Mesothelial cell of epicardium (in vitro differentiated cells): ENCODE measurements at regions not wholly inside any gene's neighbourhood (a gene's known extent, or its start where the extent isn't known, plus 50 kb on each side); places are given as distances from the start of the nearest gene placed in this dataset.

Source experiments
- DNase-seq, 2 experiments: peaks; one replicate each; pipeline ENCODE4 v3.0.0; 2021; ENCODE audit warnings: low spot score in 2 of 2; ENCODE audit not compliant: unreplicated experiment in 2 of 2
- H3K27ac Mint-ChIP-seq: 2 replicates; pipeline ENCODE4 v1.8.0; 2021; ENCODE audit warnings: mixed read lengths
- H3K27me3 Mint-ChIP-seq: 2 replicates; pipeline ENCODE4 v1.8.0; 2021; ENCODE audit warnings: low read depth, mixed read lengths
- H3K36me3 Mint-ChIP-seq: 2 replicates; pipeline ENCODE4 v1.8.0; 2021; ENCODE audit warnings: mixed read lengths
- H3K4me1 Mint-ChIP-seq: 2 replicates; pipeline ENCODE4 v1.8.0; 2021; ENCODE audit warnings: mixed read lengths
- H3K4me3 Mint-ChIP-seq: 2 replicates; pipeline ENCODE4 v1.8.0; 2021; ENCODE audit warnings: mild to moderate bottlenecking, moderate library complexity, mixed read lengths
- H3K9me3 Mint-ChIP-seq: 2 replicates; pipeline ENCODE4 v1.8.0; 2021; ENCODE audit warnings: mixed read lengths
- CTCF ChIP-seq: fragments of 200-600 bp; sonication (generic); IDR thresholded peaks from one replicate; pipeline ENCODE4 v1.5.0; 2021; ENCODE audit warnings: antibody characterized with exemption; ENCODE audit not compliant: unreplicated experiment

DNA sequence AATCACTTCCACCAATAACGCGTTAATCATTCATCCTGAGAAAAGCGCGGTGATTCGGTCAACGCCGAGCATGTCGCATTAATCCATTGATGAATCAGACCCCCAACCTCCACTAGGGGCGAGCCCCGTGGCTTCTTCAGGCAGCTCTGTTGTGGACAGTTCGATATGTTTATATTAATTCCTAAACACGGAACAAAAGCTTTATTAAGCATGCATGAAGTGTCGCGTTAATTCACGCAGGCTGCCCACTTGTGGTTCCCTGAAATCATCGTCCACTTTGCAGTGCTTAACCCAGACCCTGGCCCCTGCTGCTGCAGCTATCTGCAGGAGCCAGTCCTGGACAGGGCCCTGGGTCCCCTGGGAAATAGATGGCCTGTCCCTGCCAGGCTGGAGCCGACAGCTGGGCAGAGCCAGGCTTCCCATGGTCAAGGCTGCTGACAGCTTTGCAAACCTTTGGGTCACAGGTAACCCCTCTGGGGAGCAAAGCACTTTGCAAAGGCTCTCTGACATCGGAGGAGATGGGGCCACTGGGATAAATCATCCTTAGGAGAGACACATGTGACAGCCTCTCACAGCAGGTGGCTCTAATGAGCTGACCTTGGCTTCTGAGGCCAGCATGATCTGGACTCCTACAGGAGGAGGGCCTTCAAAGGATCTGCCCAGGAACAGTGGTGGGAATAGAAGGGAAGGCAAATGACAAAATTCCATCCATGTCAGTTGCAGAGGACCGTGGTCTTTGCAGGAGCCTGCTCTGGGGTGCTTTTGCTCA, 137.0 kb upstream of the AJAP1 start:
- H3K27ac Mint-ChIP-seq, result no peak overlapping the region
- peaks cover 2% of the 10 kb centered on the region for H3K27me3 Mint-ChIP-seq
- H3K4me1 Mint-ChIP-seq, result peaks cover 15% of the 10 kb centered on the region
- no peak for TF ChIP-seq CTCF
- H3K9me3 Mint-ChIP-seq, result no peaks in the 10 kb centered on the region
- no peak overlapping the region for H3K4me3 Mint-ChIP-seq
- no peak for DNase-seq
- H3K36me3 Mint-ChIP-seq, result no peaks in the 10 kb centered on the region

DNA sequence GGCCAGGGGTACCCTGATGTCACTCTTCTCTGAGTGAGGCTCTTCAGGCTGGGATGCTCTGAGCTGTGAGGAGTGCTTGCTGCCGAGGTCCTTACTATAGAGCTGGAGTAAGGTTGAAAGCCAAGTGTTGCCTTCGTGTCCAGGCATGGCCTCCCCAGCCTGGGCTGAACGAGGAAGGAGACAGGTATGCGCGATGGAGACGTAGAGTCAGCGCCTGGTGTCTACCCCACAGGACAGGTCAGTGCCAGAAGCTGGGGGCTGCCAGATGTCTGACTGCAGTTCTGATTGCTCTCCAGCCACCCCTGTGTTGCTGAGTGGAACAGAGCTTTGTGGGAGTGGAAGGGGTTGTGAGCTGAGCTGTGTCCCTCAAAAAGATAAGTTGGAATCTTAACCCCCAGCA, 135.8 kb upstream of the AJAP1 start:
- Mint-ChIP-seq H3K4me3 (no peak overlapping the region), H3K36me3 (no peaks in the 10 kb centered on the region), H3K9me3 (no peaks in the 10 kb centered on the region), H3K27me3 (peaks cover 2% of the 10 kb centered on the region), H3K4me1 (peaks cover 4% of the 10 kb centered on the region), H3K27ac (no peak overlapping the region)
- no peak for TF ChIP-seq CTCF
- no peak for DNase-seq

- Mint-ChIP-seq H3K27ac (no peak overlapping the region), H3K4me3 (no peak overlapping the region), H3K4me1 (peaks cover 3% of the 10 kb centered on the region), H3K27me3 (peaks cover 5% of the 10 kb centered on the region), H3K9me3 (no peaks in the 10 kb centered on the region), H3K36me3 (no peaks in the 10 kb centered on the region)
- no peak for TF ChIP-seq CTCF
- no peak for DNase-seq
Observed at GRCh38 chr1:4519954-4520353, 134.5 kb upstream of the AJAP1 start.

DNA sequence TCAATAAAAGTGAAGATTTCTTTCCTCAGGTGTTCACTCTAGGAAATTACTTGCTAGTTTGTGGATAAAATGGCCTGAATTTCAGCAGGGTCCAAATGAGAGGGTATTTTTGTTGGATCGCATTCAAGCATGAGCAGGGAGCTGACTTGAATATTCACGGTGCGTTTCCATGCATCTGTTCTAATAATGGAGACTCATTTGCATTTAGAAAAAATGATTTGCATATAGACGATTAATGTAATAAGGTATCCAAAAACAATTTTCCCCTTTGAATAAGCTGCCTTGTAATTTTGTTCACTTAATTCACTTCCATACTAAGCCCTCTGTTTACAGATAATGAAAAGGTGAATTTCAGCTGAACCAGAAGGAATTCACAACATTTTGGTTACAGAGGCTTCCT, 130.9 kb upstream of the AJAP1 start:
- Mint-ChIP-seq H3K4me1 (no peaks in the 10 kb centered on the region), H3K27me3 (peaks cover 3% of the 10 kb centered on the region), H3K4me3 (no peak overlapping the region), H3K27ac (no peak overlapping the region), H3K9me3 (no peaks in the 10 kb centered on the region), H3K36me3 (no peaks in the 10 kb centered on the region)
- TF ChIP-seq CTCF, result no peak
- DNase-seq, result no peak

- Mint-ChIP-seq H3K27ac (no peak overlapping the region), H3K27me3 (peaks cover 3% of the 10 kb centered on the region), H3K4me3 (no peak overlapping the region), H3K9me3 (no peaks in the 10 kb centered on the region), H3K4me1 (no peaks in the 10 kb centered on the region), H3K36me3 (no peaks in the 10 kb centered on the region)
- no peak for DNase-seq
- TF ChIP-seq CTCF, result no peak
Observed at GRCh38 chr1:4526747-4527146, 127.7 kb upstream of the AJAP1 start.
